Amygdala (tissue), 56 donors: ENCODE measurements at regions not wholly inside any gene's neighbourhood (a gene's known extent, or its start where the extent isn't known, plus 50 kb on each side); places are given as distances from the start of the nearest gene placed in this dataset.
A peak's percentile ranks its signal among the peaks of the same experiment; 100 is the strongest.

Source experiments
- DNase-seq, 56 donors: peaks; one replicate each; lab custom pipeline; 2025; lab: John Stamatoyannopoulos, UW

- DNase-seq = no peak
Measured at GRCh38 chr20:60984666-60985065, 267.4 kb upstream of the CDH4 start.

- no peak for DNase-seq
Measured at GRCh38 chr20:60986506-60987156, 265.4 kb upstream of the CDH4 start.

GRCh38 chr20:60990061-60990460, 262.0 kb upstream of the CDH4 start:
- peak in 1 of 56 donors; percentile 9 for DNase-seq

- DNase-seq = peak in 1 of 56 donors; percentile 11
Measured at GRCh38 chr20:60990643-60991042, 261.4 kb upstream of the CDH4 start.

- no peak for DNase-seq
Measured at GRCh38 chr20:60993433-60994044, 258.5 kb upstream of the CDH4 start.

GRCh38 chr20:60999250-60999649, 252.8 kb upstream of the CDH4 start:
- DNase-seq = no peak

GRCh38 chr20:61002090-61002489, 250.0 kb upstream of the CDH4 start:
- DNase-seq = no peak

- no peak for DNase-seq
Measured at GRCh38 chr20:61014491-61014890, 237.6 kb upstream of the CDH4 start.

GRCh38 chr20:61015602-61016001, 236.5 kb upstream of the CDH4 start:
- DNase-seq = no peak

- DNase-seq = no peak
Measured at GRCh38 chr20:61019322-61019721, 232.7 kb upstream of the CDH4 start.

- DNase-seq = peak in 2 of 56 donors; percentile 22 to 57
Measured at GRCh38 chr20:61023612-61024011, 228.4 kb upstream of the CDH4 start.

- DNase-seq = no peak
Measured at GRCh38 chr20:61024390-61024789, 227.7 kb upstream of the CDH4 start.

GRCh38 chr20:61025536-61025935, 226.5 kb upstream of the CDH4 start:
- DNase-seq = no peak

GRCh38 chr20:61026173-61026572, 225.9 kb upstream of the CDH4 start:
- no peak for DNase-seq

GRCh38 chr20:61026731-61027130, 225.3 kb upstream of the CDH4 start:
- no peak for DNase-seq

GRCh38 chr20:61027218-61027617, 224.8 kb upstream of the CDH4 start:
- DNase-seq = no peak

- DNase-seq = no peak
Measured at GRCh38 chr20:61030130-61030529, 221.9 kb upstream of the CDH4 start.

GRCh38 chr20:61031101-61031830, 220.8 kb upstream of the CDH4 start:
- DNase-seq = no peak

- no peak for DNase-seq
Measured at GRCh38 chr20:61037498-61037897, 214.6 kb upstream of the CDH4 start.

GRCh38 chr20:61041481-61041880, 210.6 kb upstream of the CDH4 start:
- DNase-seq = no peak

GRCh38 chr20:61042506-61043385, 209.3 kb upstream of the CDH4 start:
- DNase-seq = peak in 2 of 56 donors; percentile 6 to 19
